ENCODE measurements at regions not wholly inside any gene's neighbourhood (a gene's known extent, or its start where the extent isn't known, plus 50 kb on each side); places are given as distances from the start of the nearest gene placed in this dataset.

- peaks cover 5% of the 10 kb centered on the region for H3K4me1 Mint-ChIP-seq
These were observed 297.8 kb upstream of the SEMA3A start for GRCh38 chr7:84492098-84493034.

DNA sequence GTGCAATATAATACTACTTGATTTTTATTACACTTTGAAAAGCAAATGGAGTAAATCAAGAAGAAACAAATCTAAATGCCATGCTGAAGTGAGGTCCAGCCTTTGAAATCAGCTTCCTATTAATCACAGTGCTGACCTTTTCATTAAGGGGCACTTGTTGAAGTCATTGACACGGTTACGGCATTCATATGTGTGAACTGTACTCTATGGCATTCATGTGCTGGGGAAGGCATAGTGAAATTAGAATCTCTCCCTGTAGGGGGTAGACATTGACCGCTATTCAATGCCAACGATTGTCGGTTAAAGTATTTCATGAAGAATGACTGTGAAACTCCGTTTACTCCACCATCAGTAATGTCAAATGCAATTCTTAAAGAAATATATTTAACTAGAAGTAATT is 296.1 kb upstream of the SEMA3A start:
- H3K27ac ChIP-seq = no peak overlapping the region
- Mint-ChIP-seq H3K27ac (no peak overlapping the region), H3K36me3 (no peaks in the 10 kb centered on the region), H3K9me3 (no peaks in the 10 kb centered on the region), H3K4me3 (no peak overlapping the region), H3K27me3 (ENCODE audit: insufficient read depth, low read depth) (no peaks in the 10 kb centered on the region), H3K4me1 (peaks cover 5% of the 10 kb centered on the region)
- no peaks in the 10 kb centered on the region for H3F3A ChIP-seq (ENCODE audit: low read depth)
- no peaks in the 10 kb centered on the region for H3K79me2 ChIP-seq (ENCODE audit: low read depth)
- no peak overlapping the region for H2AFZ ChIP-seq (replicated peaks)
- H3K4me1 ChIP-seq = peaks cover 7% of the 10 kb centered on the region
- H4K20me1 ChIP-seq (ENCODE audit: low read depth) = no peaks in the 10 kb centered on the region
- H3K4me3 ChIP-seq = no peak overlapping the region
- H3K27me3 ChIP-seq = no peaks in the 10 kb centered on the region
- TF ChIP-seq CTCF (IDR thresholded peaks at IDR 0.05) = no peak
- no peak for TF ChIP-seq EZH2phosphoT487 (IDR thresholded peaks at IDR 0.05)
- TF ChIP-seq EZH2 (IDR thresholded peaks at IDR 0.05) = no peak
- no peaks in the 10 kb centered on the region for H3K36me3 ChIP-seq
- H3K9ac ChIP-seq = no peak overlapping the region
- H3K9me3 ChIP-seq (ENCODE audit: low read depth) = no peaks in the 10 kb centered on the region
- no peak for DNase-seq (ENCODE audit: low spot score)
- H3K4me2 ChIP-seq = no peak overlapping the region

More at GRCh38 chr7:84492098-84493034, 297.8 kb upstream of the SEMA3A start:
- Histone ChIP-seq H3K4me1 (peaks cover 7% of the 10 kb centered on the region), H3K27ac (no peak overlapping the region), H3K4me3 (no peak overlapping the region), H2AFZ (replicated peaks) (no peak overlapping the region), H3K4me2 (no peak overlapping the region), H3K9me3 (ENCODE audit: low read depth) (no peaks in the 10 kb centered on the region), H3K79me2 (ENCODE audit: low read depth) (no peaks in the 10 kb centered on the region), H3F3A (ENCODE audit: low read depth) (no peaks in the 10 kb centered on the region), H4K20me1 (ENCODE audit: low read depth) (no peaks in the 10 kb centered on the region), H3K27me3 (no peaks in the 10 kb centered on the region), H3K9ac (no peak overlapping the region), H3K36me3 (no peaks in the 10 kb centered on the region)
- TF ChIP-seq CTCF (IDR thresholded peaks at IDR 0.05) (no peak), EZH2 (IDR thresholded peaks at IDR 0.05) (no peak)
- no peaks in the 10 kb centered on the region for H3K27me3 Mint-ChIP-seq (ENCODE audit: insufficient read depth, low read depth)
- H3K27ac Mint-ChIP-seq = no peak overlapping the region
- peak; percentile 12 for DNase-seq (ENCODE audit: low spot score)
- H3K9me3 Mint-ChIP-seq = no peaks in the 10 kb centered on the region
- no peak overlapping the region for H3K4me3 Mint-ChIP-seq
- no peaks in the 10 kb centered on the region for H3K36me3 Mint-ChIP-seq

GRCh38 chr7:84484502-84485079 is 290.0 kb upstream of the SEMA3A start:
- no peak for DNase-seq (ENCODE audit: low spot score)
- TF ChIP-seq EZH2phosphoT487 (IDR thresholded peaks at IDR 0.05) (no peak), EZH2 (IDR thresholded peaks at IDR 0.05) (no peak), CTCF (IDR thresholded peaks at IDR 0.05) (no peak)
- no peak overlapping the region for H3K4me2 ChIP-seq

More at GRCh38 chr7:84484502-84485079, 290.0 kb upstream of the SEMA3A start:
- Mint-ChIP-seq H3K4me3 (no peak overlapping the region), H3K27me3 (ENCODE audit: insufficient read depth, low read depth) (no peaks in the 10 kb centered on the region), H3K27ac (no peak overlapping the region), H3K36me3 (no peaks in the 10 kb centered on the region), H3K9me3 (no peaks in the 10 kb centered on the region), H3K4me1 (no peaks in the 10 kb centered on the region)
- no peak overlapping the region for H2AFZ ChIP-seq (replicated peaks)
- no peak overlapping the region for H3K4me3 ChIP-seq
- H4K20me1 ChIP-seq (ENCODE audit: low read depth) = no peaks in the 10 kb centered on the region
- H3K36me3 ChIP-seq = no peaks in the 10 kb centered on the region
- no peak overlapping the region for H3K27ac ChIP-seq
- H3K9ac ChIP-seq = no peak overlapping the region
- no peaks in the 10 kb centered on the region for H3K4me1 ChIP-seq
- H3K79me2 ChIP-seq (ENCODE audit: low read depth) = no peaks in the 10 kb centered on the region
- H3K9me3 ChIP-seq (ENCODE audit: low read depth) = no peaks in the 10 kb centered on the region
- H3F3A ChIP-seq (ENCODE audit: low read depth) = no peaks in the 10 kb centered on the region
- H3K27me3 ChIP-seq = no peaks in the 10 kb centered on the region

All from neural progenitor cell (in vitro differentiated cells).